GM23338 (cell line): ENCODE measurements at regions not wholly inside any gene's neighbourhood (a gene's known extent, or its start where the extent isn't known, plus 50 kb on each side); places are given as distances from the start of the nearest gene placed in this dataset.
"Not testable (repeated sequence)": the region's sequence is repeated elsewhere in the genome, so short reads cannot be mapped to it uniquely, and the experiment has no call there.

Experiments
- ATAC-seq: fragments of 200-7000 bp; cut with Tn5 transposase; 3 replicates; pipeline ENCODE4 v1.9.1; 2020
- DNase-seq: peaks from one replicate; pipeline ENCODE4 v3.0.0-alpha.2; 2015; ENCODE audit warnings: low spot score
- H2AFZ ChIP-seq: fragments of 200-600 bp; sonication (generic); 2 replicates; pipeline ENCODE4 v1.8.0; 2016; ENCODE audit warnings: antibody characterized with exemption, mild to moderate bottlenecking, moderate library complexity
- H3F3A ChIP-seq: fragments of 200-600 bp; sonication (generic); replicated peaks from 2 replicates; pipeline ENCODE4 v1.8.0; 2017; ENCODE audit warnings: antibody characterized with exemption, mixed run types, low read depth
- H3K27ac ChIP-seq: fragments of 200-600 bp; sonication (generic); 2 replicates; pipeline ENCODE4 v1.6.1; 2016; ENCODE audit warnings: low read depth
- H3K27me3 ChIP-seq: fragments of 200-600 bp; sonication (generic); 2 replicates; pipeline ENCODE4 v1.8.0; 2016; ENCODE audit warnings: mild to moderate bottlenecking, mixed run types, moderate library complexity; ENCODE audit not compliant: insufficient read depth
- H3K36me3 ChIP-seq: fragments of 200-600 bp; sonication (generic); 2 replicates; pipeline ENCODE4 v1.8.0; 2016; ENCODE audit warnings: mild to moderate bottlenecking; ENCODE audit not compliant: insufficient read depth
- H3K4me1 ChIP-seq: fragments of 200-600 bp; sonication (generic); 2 replicates; pipeline ENCODE4 v1.8.0; 2016; ENCODE audit warnings: mild to moderate bottlenecking, moderate library complexity; ENCODE audit not compliant: insufficient read depth
- H3K4me2 ChIP-seq: fragments of 200-600 bp; sonication (generic); 2 replicates; pipeline ENCODE4 v1.7.1; 2017; ENCODE audit warnings: mixed run types
- H3K4me3 ChIP-seq: fragments of 200-600 bp; sonication (generic); 2 replicates; pipeline ENCODE4 v1.6.1; 2016; ENCODE audit warnings: mixed run types
- H3K79me2 ChIP-seq: fragments of 200-600 bp; sonication (generic); replicated peaks from 2 replicates; pipeline ENCODE4 v1.8.0; 2017; ENCODE audit warnings: mild to moderate bottlenecking; ENCODE audit not compliant: insufficient read depth
- H3K9me2 ChIP-seq: fragments of 200-600 bp; sonication (generic); 2 replicates; pipeline ENCODE4 v1.8.0; 2017; ENCODE audit not compliant: insufficient read depth
- H4K20me1 ChIP-seq: fragments of 200-600 bp; sonication (generic); replicated peaks from 2 replicates; pipeline ENCODE4 v1.8.0; 2017; ENCODE audit warnings: mild to moderate bottlenecking; ENCODE audit not compliant: insufficient read depth
- H3K27ac Mint-ChIP-seq: 2 replicates; pipeline ENCODE4 v1.8.0; 2020; ENCODE audit warnings: inconsistent platforms, mild to moderate bottlenecking, moderate library complexity, mixed read lengths
- H3K27me3 Mint-ChIP-seq: 3 replicates; pipeline ENCODE4 v1.8.0; 2022; ENCODE audit warnings: low read depth, mild to moderate bottlenecking, moderate library complexity, mixed read lengths, inconsistent platforms; ENCODE audit not compliant: insufficient read depth, poor library complexity
- H3K36me3 Mint-ChIP-seq: 3 replicates; pipeline ENCODE4 v1.8.0; 2021; ENCODE audit warnings: low read depth, mild to moderate bottlenecking, inconsistent platforms, moderate library complexity, mixed read lengths
- H3K4me1 Mint-ChIP-seq: 3 replicates; pipeline ENCODE4 v1.8.0; 2020; ENCODE audit warnings: mild to moderate bottlenecking, inconsistent platforms, mixed read lengths
- H3K4me3 Mint-ChIP-seq: 3 replicates; pipeline ENCODE4 v1.8.0; 2021; ENCODE audit warnings: moderate library complexity, mild to moderate bottlenecking, inconsistent platforms, mixed read lengths
- H3K9me3 Mint-ChIP-seq: 3 replicates; pipeline ENCODE4 v1.8.0; 2020; ENCODE audit warnings: moderate library complexity, mild to moderate bottlenecking, inconsistent platforms, mixed read lengths
- CREB1 ChIP-seq: fragments of 250-450 bp; sonication (Bioruptor Pico); IDR thresholded peaks from 2 replicates; pipeline ENCODE4 v1.5.0; 2020; ENCODE audit warnings: low read depth, mild to moderate bottlenecking, moderate library complexity
- CTCF ChIP-seq, 2 experiments: fragments of 200-600 bp in 1 of 2; sonication (generic) in 1 of 2; conservative IDR thresholded peaks; 2 replicates each; pipeline versions ENCODE4 v1.5.1 to v1.6.1; 2016 to 2017; ENCODE audit warnings: antibody characterized with exemption in 2 of 2, low read depth in 2 of 2, mild to moderate bottlenecking in 2 of 2, moderate library complexity in 1 of 2
- ETS1 ChIP-seq: IDR thresholded peaks from 2 replicates; pipeline ENCODE4 v1.6.1; 2016; ENCODE audit warnings: antibody characterized with exemption
- EZH2 ChIP-seq: fragments of 200-600 bp; sonication (generic); IDR thresholded peaks from one replicate; pipeline ENCODE4 v1.8.0; 2017; ENCODE audit warnings: antibody characterized with exemption, mild to moderate bottlenecking, low read depth; ENCODE audit not compliant: unreplicated experiment
- JUNB ChIP-seq: IDR thresholded peaks from one replicate; pipeline ENCODE4 v1.6.1; 2016; ENCODE audit warnings: antibody characterized with exemption; ENCODE audit not compliant: unreplicated experiment
- NANOG ChIP-seq: IDR thresholded peaks from 2 replicates; pipeline ENCODE4 v1.6.1; 2016; ENCODE audit warnings: antibody characterized with exemption, borderline replicate concordance
- POLR2AphosphoS5 ChIP-seq: IDR thresholded peaks from 2 replicates; pipeline ENCODE4 v1.6.1; 2016; ENCODE audit warnings: antibody characterized with exemption, low read depth
- REST ChIP-seq: IDR thresholded peaks from one replicate; pipeline ENCODE4 v1.6.1; 2018; ENCODE audit warnings: antibody characterized with exemption; ENCODE audit not compliant: unreplicated experiment
- STAT1 ChIP-seq: IDR thresholded peaks from one replicate; pipeline ENCODE4 v1.6.1; 2016; ENCODE audit warnings: antibody characterized with exemption; ENCODE audit not compliant: unreplicated experiment
- ZNF114 ChIP-seq: fragments of 250-450 bp; sonication (Bioruptor Pico); IDR thresholded peaks from 2 replicates; pipeline ENCODE4 v1.5.0; 2020; ENCODE audit warnings: mild to moderate bottlenecking, moderate library complexity
- ZNF331 ChIP-seq: fragments of 250-450 bp; sonication (Bioruptor Pico); IDR thresholded peaks from 2 replicates; pipeline ENCODE4 v1.5.0; 2020; ENCODE audit warnings: low read depth, mild to moderate bottlenecking, moderate library complexity

GRCh38 chr4:164601653-164602052, 152.3 kb upstream of the SMIM31 start:
- H3K79me2 ChIP-seq: no peaks in the 10 kb centered on the region
- no peaks in the 10 kb centered on the region for H4K20me1 ChIP-seq
- TF ChIP-seq REST (no peak), CREB1 (CRISPR knock-in tag) (no peak), EZH2 (no peak), NANOG (no peak), POLR2AphosphoS5 (no peak), JUNB (no peak), STAT1 (no peak), ZNF114 (CRISPR knock-in tag) (no peak), ETS1 (no peak), ZNF331 (CRISPR knock-in tag) (no peak), CTCF (conservative IDR thresholded peaks at IDR 0.05; ENCODE audit: low read depth in 2 of 2) (no peak)
- peaks cover 24% of the 10 kb centered on the region for H3K9me3 Mint-ChIP-seq
- peaks cover 4% of the 10 kb centered on the region for H3K27me3 Mint-ChIP-seq
- H3K4me3 Mint-ChIP-seq: no peak overlapping the region
- no peaks in the 10 kb centered on the region; the same call in 2 of the 3 replicates for H3K4me1 Mint-ChIP-seq
- H3K36me3 ChIP-seq: no peaks in the 10 kb centered on the region
- H3K9me2 ChIP-seq: no peaks in the 10 kb centered on the region
- ATAC-seq: no peak
- no peak overlapping the region for H3K4me2 ChIP-seq
- no peak overlapping the region for H2AFZ ChIP-seq
- no peaks in the 10 kb centered on the region for H3F3A ChIP-seq
- peaks cover 9% of the 10 kb centered on the region for H3K36me3 Mint-ChIP-seq
- H3K27ac Mint-ChIP-seq: no peak overlapping the region
- DNase-seq: no peak
- H3K4me1 ChIP-seq: no peaks in the 10 kb centered on the region
- no peaks in the 10 kb centered on the region for H3K27me3 ChIP-seq
- H3K27ac ChIP-seq: no peak overlapping the region
- no peak overlapping the region for H3K4me3 ChIP-seq

GRCh38 chr4:164605791-164606190, 148.1 kb upstream of the SMIM31 start:
- H3K36me3 ChIP-seq: not testable (repeated sequence)

More at GRCh38 chr4:164605791-164606190, 148.1 kb upstream of the SMIM31 start:
- H4K20me1 ChIP-seq, H3K4me1 Mint-ChIP-seq, H3K4me3 Mint-ChIP-seq, ATAC-seq, H3K27me3 Mint-ChIP-seq, H3K79me2 ChIP-seq, H3K9me2 ChIP-seq, H3K27ac ChIP-seq, H3K4me1 ChIP-seq, H3K4me3 ChIP-seq, H3K36me3 Mint-ChIP-seq, H2AFZ ChIP-seq, H3K27me3 ChIP-seq, H3F3A ChIP-seq, H3K27ac Mint-ChIP-seq, DNase-seq, H3K4me2 ChIP-seq: not testable (repeated sequence)
- peaks cover 23% of the 10 kb centered on the region for H3K9me3 Mint-ChIP-seq
